Upper lobe of left lung (tissue), 6 donors: ENCODE measurements at regions not wholly inside any gene's neighbourhood (a gene's known extent, or its start where the extent isn't known, plus 50 kb on each side); places are given as distances from the start of the nearest gene placed in this dataset.

Source experiments
- ATAC-seq, 2 donors: fragments of 200-7000 bp; cut with Tn5 transposase; one replicate each; pipeline ENCODE4 v1.9.1; 2022; ENCODE audit warnings: mild to moderate bottlenecking in 2 of 2, moderate library complexity in 2 of 2; ENCODE audit not compliant: low FRiP score in 2 of 2
- DNase-seq, 2 donors: peaks; one replicate each; pipeline ENCODE4 v3.0.0-alpha.2; 2019 to 2020
- H3K27ac ChIP-seq, 4 donors: fragments of 200-600 bp; sonication (generic); one replicate each; pipeline ENCODE4 v1.5.1; 2016 to 2019
- H3K27me3 ChIP-seq, 4 donors: fragments of 200-600 bp; sonication (generic); one replicate each; pipeline ENCODE4 v1.5.1; 2017 to 2019
- H3K36me3 ChIP-seq, 4 donors: fragments of 200-600 bp; sonication (generic); one replicate each; pipeline ENCODE4 v1.5.1; 2016 to 2019
- H3K4me1 ChIP-seq, 4 donors: fragments of 200-600 bp; sonication (generic); one replicate each; pipeline ENCODE4 v1.5.1; 2018 to 2019
- H3K4me3 ChIP-seq, 4 donors: fragments of 200-600 bp; sonication (generic); one replicate each; pipeline ENCODE4 v1.5.1; 2017 to 2019; ENCODE audit warnings: mild to moderate bottlenecking in 2 of 4, moderate library complexity in 1 of 4
- H3K9me3 ChIP-seq, 4 donors: fragments of 200-600 bp; sonication (generic); one replicate each; pipeline ENCODE4 v1.5.1; 2018 to 2019
- EP300 ChIP-seq, 4 donors: sonication (generic); formaldehyde crosslinking; IDR thresholded peaks; one replicate each; pipeline ENCODE4 v1.5.1; 2017; ENCODE audit warnings: antibody characterized with exemption in 4 of 4, control low read depth in 2 of 4
- POLR2A ChIP-seq, 4 donors: fragments of 450-650 bp; IDR thresholded peaks; one replicate each; pipeline ENCODE4 v1.5.1; 2016 to 2017; ENCODE audit warnings: antibody characterized with exemption in 4 of 4, mild to moderate bottlenecking in 2 of 4
- POLR2AphosphoS5 ChIP-seq, 2 donors: sonication (generic); formaldehyde crosslinking; IDR thresholded peaks; one replicate each; pipeline ENCODE4 v1.5.1; 2017; ENCODE audit warnings: antibody characterized with exemption in 2 of 2
- WGBS, 2 donors: methylation state at CpG; one replicate each; pipeline ENCODE4 v1.1.5; 2017 to 2018; 5-methylcytosine and 5-hydroxymethylcytosine counted together
- TF ChIP-seq, protein P1 (sequence below), 6 experiments: fragments of 450-650 bp in 4 of 6; fragments of 200-600 bp in 2 of 6; sonication (generic) in 2 of 6; IDR thresholded peaks; one replicate each; pipeline ENCODE4 v1.5.1; 2016 to 2019; ENCODE audit warnings: antibody characterized with exemption in 6 of 6
- donor health status: DM: no; HTN: no; CAD: no; lungs with moderate emphysema.
- donor health status: DM: no; HTN: yes; CAD: no; lungs with severe emphysema.

DNA sequence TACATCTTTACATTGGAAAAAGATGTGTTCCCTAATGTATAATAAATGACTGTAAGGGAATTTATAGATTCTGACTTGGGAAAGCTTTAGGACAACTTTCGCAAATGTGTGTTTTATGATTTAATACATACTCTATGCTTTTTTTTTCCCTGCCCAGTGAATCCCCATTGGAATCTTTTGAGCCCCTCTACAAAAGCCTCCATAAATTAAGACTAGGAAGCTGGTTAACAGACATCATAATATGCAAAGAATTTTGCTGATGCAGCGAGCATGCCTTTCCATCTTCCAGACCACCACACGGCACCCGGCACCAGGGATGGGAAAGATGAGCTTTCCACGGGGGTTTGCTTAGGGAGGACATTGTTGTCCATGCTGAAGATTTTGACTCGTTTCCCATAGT lies 156.1 kb upstream of the IVNS1ABP start:
- Histone ChIP-seq H3K36me3 (no peaks in the 10 kb centered on the region), H3K9me3 (no peaks in the 10 kb centered on the region), H3K4me3 (no peak overlapping the region), H3K4me1 (no peaks in the 10 kb centered on the region), H3K27me3 (no peaks in the 10 kb centered on the region), H3K27ac (no peak overlapping the region)
- TF ChIP-seq EP300 (IDR thresholded peaks at IDR 0.05) = no peak
- no peak for TF ChIP-seq POLR2AphosphoS5 (IDR thresholded peaks at IDR 0.05)
- TF ChIP-seq, protein P1, sequence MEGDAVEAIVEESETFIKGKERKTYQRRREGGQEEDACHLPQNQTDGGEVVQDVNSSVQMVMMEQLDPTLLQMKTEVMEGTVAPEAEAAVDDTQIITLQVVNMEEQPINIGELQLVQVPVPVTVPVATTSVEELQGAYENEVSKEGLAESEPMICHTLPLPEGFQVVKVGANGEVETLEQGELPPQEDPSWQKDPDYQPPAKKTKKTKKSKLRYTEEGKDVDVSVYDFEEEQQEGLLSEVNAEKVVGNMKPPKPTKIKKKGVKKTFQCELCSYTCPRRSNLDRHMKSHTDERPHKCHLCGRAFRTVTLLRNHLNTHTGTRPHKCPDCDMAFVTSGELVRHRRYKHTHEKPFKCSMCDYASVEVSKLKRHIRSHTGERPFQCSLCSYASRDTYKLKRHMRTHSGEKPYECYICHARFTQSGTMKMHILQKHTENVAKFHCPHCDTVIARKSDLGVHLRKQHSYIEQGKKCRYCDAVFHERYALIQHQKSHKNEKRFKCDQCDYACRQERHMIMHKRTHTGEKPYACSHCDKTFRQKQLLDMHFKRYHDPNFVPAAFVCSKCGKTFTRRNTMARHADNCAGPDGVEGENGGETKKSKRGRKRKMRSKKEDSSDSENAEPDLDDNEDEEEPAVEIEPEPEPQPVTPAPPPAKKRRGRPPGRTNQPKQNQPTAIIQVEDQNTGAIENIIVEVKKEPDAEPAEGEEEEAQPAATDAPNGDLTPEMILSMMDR (IDR thresholded peaks at IDR 0.05) = no peak
- no peak for TF ChIP-seq POLR2A (IDR thresholded peaks at IDR 0.05)
- WGBS, 2 donors = 88 to 97% methylated on average over 6 of the region's 6 CpGs
- no peak for ATAC-seq
- DNase-seq = no peak

GRCh38 chr1:185468626-185469025 lies 151.6 kb upstream of the IVNS1ABP start:
- TF ChIP-seq POLR2AphosphoS5 (IDR thresholded peaks at IDR 0.05) (no peak), POLR2A (IDR thresholded peaks at IDR 0.05) (no peak), EP300 (IDR thresholded peaks at IDR 0.05) (no peak)
- TF ChIP-seq, protein P1 (IDR thresholded peaks at IDR 0.05) = no peak
- H3K36me3 ChIP-seq = no peaks in the 10 kb centered on the region
- no peaks in the 10 kb centered on the region for H3K27me3 ChIP-seq
- no peaks in the 10 kb centered on the region for H3K4me1 ChIP-seq
- no peaks in the 10 kb centered on the region for H3K9me3 ChIP-seq
- H3K4me3 ChIP-seq = no peak overlapping the region
- DNase-seq (no peak), ATAC-seq (no peak)
- H3K27ac ChIP-seq = no peak overlapping the region
- 94 to 95% methylated on average over 1 of the region's 1 CpG for WGBS, 2 donors

DNA sequence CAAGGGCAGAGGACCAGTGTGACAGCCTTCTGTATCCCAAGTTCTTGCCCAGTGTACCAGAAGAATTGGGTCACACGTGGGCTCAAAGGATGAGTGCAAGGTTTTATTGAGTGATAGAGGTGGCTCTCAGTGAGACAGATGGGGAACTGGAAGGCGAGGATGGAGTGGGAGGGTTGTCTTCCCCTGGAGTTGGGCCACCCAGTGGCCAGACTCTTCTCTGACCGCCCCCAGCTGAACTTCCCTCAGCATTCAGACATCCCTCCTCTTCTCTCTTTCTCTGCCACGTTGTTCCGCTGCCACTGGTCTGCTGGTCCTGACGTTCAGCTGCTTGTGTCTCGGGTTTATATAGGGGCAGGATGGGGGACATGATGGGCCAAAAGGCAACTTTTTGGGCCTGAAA lies 150.1 kb upstream of the IVNS1ABP start:
- no peaks in the 10 kb centered on the region for H3K36me3 ChIP-seq
- TF ChIP-seq, protein P1 (IDR thresholded peaks at IDR 0.05) = no peak
- no peak for TF ChIP-seq POLR2AphosphoS5 (IDR thresholded peaks at IDR 0.05)
- no peak overlapping the region for H3K27ac ChIP-seq
- H3K4me3 ChIP-seq = no peak overlapping the region
- 90 to 91% methylated on average over 7 of the region's 7 CpGs for WGBS, 2 donors
- H3K4me1 ChIP-seq = no peaks in the 10 kb centered on the region
- ATAC-seq = peak in 1 of 2 donors; percentile 48
- peak in 1 of 2 donors; percentile 24 for DNase-seq
- no peaks in the 10 kb centered on the region for H3K9me3 ChIP-seq
- no peaks in the 10 kb centered on the region for H3K27me3 ChIP-seq

DNA sequence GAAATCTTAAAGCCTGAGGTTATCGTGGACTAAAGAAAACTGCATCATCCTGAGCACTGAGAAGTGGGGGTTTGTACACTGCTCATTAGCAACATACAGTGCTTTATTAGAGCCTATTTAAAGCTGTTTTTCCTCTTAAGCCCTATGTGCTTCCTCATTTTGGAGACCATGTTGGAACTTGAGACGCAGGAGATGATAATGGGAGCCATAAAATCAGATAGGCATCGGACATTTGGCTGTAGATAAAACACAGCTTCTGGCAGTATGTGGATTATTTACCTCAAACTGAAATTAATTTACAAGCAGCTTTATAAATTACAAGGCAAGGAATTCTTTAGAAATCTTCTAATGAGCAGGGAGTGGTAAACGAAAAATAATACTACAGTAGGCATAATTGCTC lies 147.7 kb upstream of the IVNS1ABP start:
- Histone ChIP-seq H3K27me3 (no peaks in the 10 kb centered on the region), H3K27ac (no peak overlapping the region), H3K4me3 (no peak overlapping the region), H3K9me3 (no peaks in the 10 kb centered on the region), H3K36me3 (no peaks in the 10 kb centered on the region), H3K4me1 (no peaks in the 10 kb centered on the region)
- TF ChIP-seq, protein P1 (IDR thresholded peaks at IDR 0.05) = no peak
- no peak for TF ChIP-seq POLR2AphosphoS5 (IDR thresholded peaks at IDR 0.05)
- 61 to 67% methylated on average over 4 of the region's 4 CpGs for WGBS, 2 donors
- DNase-seq (no peak), ATAC-seq (no peak)

DNA sequence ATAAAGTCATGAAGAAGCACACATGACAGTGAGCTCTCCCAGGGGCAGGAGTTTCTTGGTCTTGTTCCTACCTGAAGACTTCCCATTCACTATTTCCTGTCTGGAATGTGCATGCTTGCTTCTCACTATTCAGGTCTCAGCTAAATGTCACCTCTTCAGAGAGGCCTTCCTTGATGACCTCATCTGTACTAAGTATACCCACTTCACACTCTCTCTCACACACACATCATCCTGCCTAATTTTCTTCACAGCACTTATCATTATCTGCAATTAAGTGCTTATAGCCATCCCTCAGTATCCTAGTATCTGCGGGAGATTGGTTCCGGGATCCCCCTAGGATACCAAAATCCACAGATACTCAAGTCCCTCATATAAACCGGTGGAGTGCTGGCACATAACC lies 146.4 kb upstream of the IVNS1ABP start:
- Histone ChIP-seq H3K4me3 (no peak overlapping the region), H3K27me3 (no peaks in the 10 kb centered on the region), H3K27ac (no peak overlapping the region), H3K4me1 (no peaks in the 10 kb centered on the region), H3K36me3 (no peaks in the 10 kb centered on the region), H3K9me3 (no peaks in the 10 kb centered on the region)
- TF ChIP-seq, protein P1 (IDR thresholded peaks at IDR 0.05) = no peak
- TF ChIP-seq POLR2A (IDR thresholded peaks at IDR 0.05) (no peak), POLR2AphosphoS5 (IDR thresholded peaks at IDR 0.05) (no peak), EP300 (IDR thresholded peaks at IDR 0.05) (no peak)
- WGBS, 2 donors = 58 to 89% methylated on average over 3 of the region's 3 CpGs
- DNase-seq = no peak
- no peak for ATAC-seq
